NCI-H128 (cell line): ENCODE measurements at regions not wholly inside any gene's neighbourhood (a gene's known extent, or its start where the extent isn't known, plus 50 kb on each side); places are given as distances from the start of the nearest gene placed in this dataset.

Experiments
- DNase-seq: peaks from one replicate; lab custom pipeline; 2025; ENCODE audit not compliant: unreplicated experiment; lab: John Stamatoyannopoulos, UW

DNA sequence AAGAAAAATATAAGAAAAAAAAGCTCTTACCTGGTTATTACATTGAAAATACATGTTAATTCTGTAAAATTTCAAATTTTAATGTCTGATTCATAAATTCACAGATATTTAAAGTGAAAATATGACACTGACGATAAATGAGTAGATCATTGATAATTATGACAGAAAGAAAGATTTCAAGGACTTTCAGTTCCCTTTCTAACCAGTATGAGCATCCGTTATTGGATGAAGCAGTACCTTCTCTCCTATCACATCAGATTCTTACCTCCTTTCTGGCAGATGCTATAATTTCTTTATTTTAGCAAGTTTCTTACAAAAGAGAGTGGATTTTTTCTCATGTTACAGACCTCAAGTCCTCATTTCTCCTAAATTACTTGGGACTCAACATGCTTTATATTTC lies 847.3 kb downstream of the JRKL start:
- DNase-seq: no peak

DNA sequence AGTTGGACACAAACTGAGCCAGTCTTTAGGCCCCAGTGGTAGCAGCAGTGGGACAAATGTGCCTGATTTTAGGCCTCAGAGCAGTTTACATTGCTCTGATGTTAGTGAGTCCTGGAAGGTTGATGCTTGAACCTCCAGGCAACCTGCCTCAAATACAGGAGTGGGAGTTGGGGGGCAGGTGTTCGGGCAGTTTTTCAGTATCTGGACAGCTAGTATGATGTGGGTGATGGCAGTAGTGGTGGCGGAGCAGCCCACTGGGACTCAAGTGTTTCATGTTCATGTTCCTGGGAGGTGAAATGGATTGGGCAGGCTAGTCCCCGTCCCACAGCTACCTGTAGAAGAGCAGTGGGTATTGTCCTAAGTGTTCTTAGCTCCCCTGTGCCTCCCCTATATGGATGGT lies 857.8 kb downstream of the JRKL start:
- no peak for DNase-seq

DNA sequence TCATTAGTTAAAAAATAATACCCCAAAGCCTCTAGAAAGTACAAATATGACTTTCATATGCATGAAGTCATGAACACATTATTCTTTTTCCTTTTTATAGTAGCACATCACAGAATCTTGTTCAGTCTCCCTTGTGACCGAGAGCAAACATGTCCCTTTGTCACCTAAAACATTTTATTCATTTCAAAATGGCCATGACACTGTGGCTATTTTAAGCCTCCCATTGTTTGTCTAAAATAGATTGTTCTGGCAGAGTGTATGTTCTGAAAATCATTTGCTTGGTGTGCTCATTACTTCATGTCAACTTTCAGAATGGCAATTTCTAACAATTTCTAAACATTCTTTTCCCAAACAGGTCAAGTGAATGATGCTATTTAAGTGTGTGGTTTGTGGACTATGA lies 865.0 kb downstream of the JRKL start:
- DNase-seq: no peak

DNA sequence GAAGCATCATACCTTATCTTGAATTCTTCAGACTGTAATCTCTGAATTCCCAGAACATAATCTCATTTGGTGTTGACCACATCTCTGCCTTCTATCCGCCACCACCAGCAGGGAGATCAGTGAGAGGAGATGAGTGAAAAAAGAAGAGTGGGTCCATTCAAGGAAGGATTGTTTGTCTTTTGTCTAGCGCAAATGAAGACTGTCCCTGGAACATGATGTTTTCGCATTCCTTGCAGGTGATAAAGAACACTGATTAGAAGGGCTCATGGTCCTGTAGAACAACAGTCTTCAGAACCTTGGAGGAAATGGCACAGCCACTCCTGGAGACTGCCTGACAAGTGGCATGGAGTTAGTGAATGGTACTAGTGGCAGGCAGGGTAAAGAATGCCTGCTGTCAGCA lies 869.6 kb downstream of the JRKL start:
- no peak for DNase-seq

DNA sequence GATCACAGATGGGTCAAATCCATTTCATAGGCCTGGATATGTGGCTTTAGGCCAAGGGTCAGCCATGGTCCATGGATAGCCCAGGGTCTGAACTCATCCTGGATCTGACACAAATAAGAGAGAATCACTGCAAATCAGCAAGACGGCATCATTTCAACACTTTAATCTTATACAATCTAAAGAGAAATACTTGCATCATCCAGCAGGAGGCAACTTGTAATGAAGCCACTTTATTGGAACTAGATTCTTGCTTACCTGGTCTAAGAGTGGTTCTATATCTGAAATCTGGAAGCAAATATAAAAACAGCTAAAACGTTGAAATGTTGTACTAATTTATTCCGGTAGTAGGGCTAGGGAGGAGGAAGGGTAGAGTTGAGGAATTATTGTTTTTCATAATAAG lies 870.1 kb downstream of the JRKL start:
- no peak for DNase-seq

DNA sequence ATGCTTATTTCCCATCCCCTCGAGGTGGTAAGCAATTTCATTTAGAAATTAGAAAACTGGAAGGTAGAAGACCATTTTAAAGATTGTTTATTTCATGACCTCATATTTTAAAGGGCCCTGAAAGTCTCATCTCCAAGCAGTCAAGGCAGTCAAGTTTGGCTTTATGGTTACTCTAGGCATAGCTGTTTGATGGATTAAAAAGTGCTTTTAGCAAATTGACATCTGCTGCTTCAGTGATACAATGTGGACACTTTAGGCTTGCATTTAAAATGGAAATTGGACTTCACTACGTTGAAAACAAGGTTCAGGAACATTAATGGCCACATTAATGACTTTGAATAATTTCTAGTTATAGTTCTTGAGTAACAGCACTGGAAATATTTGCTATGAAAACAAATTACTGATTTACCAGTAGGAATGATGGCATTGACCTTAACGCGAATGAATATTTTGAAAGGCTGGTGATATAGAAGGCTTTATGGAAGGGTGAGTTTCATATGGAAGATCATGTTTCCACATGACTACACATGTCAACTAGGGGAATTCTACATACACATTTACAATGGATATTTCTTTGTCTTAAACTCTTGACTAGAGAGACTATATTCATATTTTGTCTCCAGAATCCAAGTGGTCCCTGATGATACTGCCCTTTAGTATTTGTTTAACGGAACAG lies 873.5 kb downstream of the JRKL start:
- DNase-seq: no peak

DNA sequence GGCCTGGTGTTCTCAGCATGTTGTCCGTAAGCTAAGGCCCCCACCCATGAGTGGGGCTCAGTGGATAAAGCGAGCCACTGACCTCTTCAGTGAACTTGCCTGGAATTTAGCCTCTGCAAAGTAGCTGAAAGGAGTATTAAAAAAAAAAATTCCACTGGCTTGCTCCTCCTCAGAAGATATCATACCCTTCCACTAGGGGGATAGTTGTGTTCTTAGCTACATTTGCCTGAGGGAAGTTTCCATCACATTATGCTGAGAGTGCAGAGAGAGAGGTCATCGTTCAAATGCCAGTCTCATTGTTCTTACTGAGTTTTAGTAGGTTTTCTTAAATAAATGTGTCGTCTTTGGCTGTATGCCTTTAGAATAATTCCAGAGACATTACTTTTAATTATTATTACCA lies 879.7 kb downstream of the JRKL start:
- no peak for DNase-seq

DNA sequence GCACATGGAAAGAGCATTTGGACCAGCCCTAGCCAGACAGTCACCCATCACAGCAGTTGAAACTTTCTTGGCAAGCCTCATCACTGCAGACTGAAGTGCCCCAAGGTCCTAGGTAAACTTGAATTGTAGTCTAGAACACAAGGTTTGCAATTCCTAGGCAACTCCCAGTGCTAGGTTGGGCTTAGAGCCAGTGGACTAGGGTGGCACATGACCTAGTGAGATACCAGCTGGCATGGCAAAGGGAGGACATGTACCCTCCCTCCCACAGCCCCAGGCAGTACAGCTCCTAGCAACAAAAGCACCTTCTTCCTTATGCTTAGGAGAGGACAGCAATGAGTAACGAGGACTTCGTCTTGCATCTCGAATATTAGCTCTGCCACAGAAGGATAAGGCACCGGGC lies 889.5 kb downstream of the JRKL start:
- no peak for DNase-seq

DNA sequence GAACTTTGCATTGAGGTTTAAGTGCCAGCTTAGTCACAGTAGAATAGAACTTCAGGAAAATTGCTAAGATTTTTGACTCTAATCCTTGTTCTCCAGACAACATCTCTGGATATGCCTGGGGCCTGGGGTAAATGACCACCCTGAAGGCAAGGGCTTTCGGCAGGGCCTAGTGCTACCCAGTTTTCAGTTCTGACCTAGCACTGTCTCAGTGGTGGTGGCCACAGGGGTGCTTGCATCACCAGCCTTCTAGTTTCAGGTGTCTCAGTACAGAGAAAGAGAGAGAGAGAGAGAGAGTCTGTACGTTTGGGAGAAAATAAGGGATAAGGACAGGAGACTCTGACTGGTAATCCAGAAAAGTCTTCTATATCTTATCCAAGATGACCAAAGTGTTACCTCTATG lies 890.5 kb downstream of the JRKL start:
- no peak for DNase-seq

DNA sequence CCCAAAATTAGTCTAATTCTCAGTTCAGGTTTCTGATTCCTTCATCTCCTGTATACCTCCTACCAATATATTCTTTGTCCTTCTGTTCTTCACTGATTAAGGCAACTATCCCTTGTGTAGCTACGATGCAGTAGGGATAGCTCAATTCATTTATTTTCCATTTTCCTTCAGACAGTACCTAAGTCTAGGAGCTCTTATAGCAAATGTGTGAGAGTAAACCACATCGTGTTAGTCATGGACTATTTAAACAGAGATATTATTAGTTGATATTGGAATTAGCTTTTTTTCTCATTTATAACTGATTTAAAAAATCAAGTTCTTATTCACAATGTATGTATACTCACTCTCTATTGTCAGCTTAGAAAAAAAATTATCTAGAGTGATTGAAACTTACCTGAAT lies 900.0 kb downstream of the JRKL start:
- no peak for DNase-seq

DNA sequence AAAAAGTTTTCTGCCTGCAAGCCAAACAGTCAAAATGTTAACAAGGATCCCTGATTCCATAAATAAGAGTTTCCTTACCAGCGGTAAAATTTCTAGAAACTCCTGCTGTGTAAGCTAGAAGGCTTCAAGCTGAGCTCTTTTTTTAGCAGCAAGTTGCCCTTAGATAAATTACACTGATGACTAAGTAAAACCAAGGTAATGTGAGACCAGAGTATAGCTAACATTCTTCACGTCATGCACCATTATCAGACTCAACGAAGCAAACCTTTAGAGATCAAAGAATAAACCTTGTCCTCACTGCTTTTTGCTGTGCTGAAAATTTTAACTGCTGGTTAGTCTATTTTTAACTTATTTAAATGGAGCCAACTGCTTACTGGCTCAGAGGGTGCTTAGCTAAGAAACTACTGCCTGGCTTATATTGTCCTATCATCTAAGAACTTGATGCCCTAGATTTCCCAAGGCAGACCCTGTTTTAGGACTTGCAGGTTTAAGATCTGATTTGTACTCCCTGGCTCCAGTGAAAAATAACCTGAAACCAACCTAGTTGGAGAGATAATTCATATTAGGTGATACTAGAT lies 900.7 kb downstream of the JRKL start:
- DNase-seq: no peak

DNA sequence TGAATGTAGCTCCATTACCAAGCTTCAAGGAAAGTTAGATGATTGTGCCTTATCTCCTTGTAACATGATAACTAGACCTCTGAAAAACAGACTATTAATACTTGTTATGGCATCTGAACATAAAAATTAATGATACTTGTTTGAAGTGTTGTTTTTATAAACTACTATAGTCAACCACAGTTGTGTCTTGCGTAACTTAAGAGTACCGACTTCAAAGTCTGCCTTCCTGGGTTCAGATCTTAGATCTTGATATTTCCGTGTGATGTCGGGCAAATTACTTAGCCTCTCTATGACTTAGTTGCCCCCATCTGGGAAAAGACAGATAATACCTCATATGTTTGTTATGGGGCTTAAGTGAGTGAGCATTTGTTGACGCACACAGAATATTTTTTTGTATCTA lies 906.5 kb downstream of the JRKL start:
- no peak for DNase-seq

DNA sequence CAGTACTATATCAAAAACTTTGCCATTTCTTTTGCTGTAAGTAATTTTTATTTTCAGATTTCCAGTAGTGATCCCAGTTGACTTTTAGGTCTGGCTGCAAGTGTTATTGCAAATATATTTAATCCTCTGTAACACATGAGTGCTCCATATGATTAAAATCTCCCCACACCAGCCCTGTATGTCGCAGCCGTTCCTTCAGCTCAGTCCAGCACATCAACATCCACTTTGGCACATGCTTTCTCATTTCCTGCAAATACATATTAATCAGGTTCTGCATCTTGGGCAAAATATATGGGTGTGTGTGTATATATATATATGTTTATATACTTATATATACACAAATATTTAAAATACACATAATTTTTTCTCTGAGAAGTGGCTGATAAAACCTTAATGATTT lies 919.5 kb downstream of the JRKL start:
- DNase-seq: no peak

DNA sequence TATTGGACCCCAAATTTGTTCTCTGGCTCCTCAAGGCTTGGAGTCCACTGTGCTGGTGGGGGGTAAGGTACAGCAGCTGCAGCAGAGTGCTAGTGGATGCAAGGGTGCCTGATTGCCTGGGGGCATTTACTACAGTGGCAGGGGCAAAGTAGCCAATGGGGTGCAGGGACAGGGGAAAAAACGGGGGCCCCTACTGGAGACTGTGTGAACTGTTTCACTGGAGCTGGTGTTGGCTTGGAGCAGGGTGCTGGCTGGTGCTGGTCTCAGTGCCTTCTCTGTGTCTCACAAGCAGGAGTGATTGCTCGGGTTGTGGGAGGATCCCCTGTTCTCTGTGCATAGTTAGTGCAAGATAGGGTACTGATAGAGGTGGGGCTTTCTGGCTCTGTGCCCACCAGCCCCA lies 935.9 kb downstream of the JRKL start:
- DNase-seq: no peak

DNA sequence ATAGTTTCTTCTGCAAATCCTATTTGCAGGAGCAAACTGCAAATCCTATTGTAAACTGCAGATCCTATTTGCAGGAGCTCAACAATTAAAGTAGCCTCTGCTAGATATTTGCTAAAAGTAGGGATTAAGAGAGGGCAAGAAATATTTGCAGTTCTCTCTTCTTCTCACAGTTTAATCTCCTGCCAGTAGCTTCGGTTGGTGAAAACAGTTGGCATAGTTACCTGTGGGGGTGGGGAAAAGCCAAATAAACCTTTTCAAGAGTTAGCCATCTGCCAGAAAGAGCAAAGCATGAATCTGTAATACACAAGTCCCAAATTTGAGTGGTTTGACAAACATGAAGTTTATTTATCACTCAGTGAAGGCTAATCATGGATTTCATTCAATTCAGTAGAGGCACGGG lies 942.5 kb downstream of the JRKL start:
- no peak for DNase-seq

DNA sequence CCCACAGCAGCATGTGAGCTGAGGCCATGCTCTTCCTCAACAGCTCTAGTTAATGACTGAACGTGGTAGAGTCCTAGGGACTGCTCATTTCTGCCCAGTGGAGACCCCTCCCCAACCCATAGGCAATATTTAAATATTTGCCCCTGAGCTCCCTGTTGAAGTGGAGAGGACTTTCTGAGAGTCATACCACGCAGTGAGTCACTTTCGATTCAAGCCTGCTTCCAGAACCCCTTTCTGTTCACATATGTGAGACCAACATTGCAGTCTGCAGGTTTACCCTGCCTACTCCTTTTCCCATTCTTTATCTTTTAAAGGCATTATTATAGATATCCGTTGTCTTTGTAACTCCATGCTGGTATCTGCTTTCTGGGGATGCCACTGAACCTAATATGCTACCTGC lies 946.3 kb downstream of the JRKL start:
- no peak for DNase-seq

DNA sequence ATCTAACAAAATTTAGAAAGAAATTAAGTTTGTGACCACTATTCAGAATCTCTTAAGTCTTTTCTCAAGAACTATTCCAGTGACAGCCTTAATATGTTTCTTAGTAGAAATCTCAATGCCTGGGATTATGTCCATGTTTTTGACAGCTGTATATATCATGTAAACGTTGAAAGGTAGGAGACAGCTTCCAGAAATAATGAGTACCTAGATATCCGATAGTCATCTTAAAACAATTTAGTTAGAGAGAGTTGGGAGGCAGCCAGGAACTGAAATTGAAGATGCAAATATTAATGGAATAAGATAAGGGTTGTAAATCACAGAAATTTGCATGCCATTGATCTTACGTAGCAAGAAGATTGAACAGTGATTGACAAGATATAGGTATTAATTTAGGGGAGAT lies 955.2 kb downstream of the JRKL start:
- no peak for DNase-seq

DNA sequence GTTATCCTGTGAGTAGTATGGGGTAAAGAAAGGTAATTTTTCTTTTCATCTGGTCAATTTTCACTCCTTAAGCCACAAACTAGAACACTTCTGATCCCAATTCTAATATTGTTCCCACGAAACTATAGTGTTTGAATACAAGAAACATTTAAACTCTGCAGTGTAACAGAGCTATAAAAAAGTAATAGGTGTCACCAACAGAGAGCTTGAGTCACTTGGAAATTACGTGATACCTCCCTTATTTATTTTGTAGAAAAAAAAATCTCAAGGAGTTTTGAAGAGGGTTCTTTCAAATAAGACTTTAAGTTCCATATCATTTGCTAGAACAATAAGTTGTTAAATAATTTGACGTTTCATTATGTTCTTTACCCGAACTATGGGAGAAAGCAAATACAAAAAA lies 959.4 kb downstream of the JRKL start:
- no peak for DNase-seq

DNA sequence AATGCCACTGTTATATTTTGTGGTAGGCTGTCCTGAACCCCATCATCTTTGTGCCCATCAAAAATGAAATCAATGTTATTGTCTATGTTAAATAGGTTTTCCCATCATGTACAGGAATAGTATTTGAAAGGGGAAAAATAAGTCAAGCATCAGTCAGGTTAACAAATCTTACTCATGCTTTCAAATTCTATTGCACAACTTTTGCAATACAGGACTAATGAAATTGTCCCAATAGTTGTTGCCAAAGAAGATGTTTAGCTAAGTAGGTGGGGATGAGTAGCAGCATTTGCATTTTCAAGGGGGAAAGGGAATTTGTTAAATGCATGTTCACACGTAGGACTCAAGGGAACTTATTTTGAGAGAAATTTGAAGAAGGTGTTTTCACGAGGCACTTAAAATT lies 962.1 kb downstream of the JRKL start:
- no peak for DNase-seq

DNA sequence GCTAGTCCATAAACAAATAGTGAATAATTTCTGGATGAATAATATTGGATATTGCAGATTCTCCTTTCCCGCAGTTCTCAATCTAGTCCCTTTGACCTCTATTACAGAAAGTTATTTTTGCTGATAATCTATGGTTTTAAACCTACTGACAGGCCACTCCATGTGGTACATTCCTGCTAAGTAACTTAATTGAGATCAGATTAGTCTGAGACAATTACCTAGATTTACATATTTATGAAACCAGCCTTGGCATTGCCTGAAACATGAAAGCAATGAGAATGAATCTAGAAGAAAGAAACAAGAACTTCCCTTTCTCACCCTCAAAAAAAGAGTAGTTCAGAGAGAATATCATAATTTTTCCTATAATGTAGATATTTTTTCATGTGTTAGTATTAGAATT lies 964.2 kb downstream of the JRKL start:
- DNase-seq: no peak

DNA sequence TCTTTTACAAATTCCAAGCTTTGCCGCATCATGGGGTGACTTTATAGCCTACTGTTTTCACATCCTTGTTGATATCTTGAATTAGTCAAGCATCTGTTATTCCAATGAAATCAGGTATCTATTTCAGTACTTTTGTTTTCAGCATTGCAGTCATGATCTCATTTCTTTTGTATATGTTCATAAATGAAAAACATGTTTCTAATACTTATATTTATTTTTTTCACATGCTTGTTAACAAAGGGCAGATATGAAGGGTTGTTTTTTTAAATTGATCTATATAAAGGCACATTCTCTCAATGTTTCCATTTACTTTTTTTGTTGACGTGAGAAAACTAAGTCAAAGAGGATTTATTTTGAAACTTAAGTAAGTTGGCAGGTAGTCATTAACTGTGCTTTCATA lies 964.8 kb downstream of the JRKL start:
- no peak for DNase-seq

DNA sequence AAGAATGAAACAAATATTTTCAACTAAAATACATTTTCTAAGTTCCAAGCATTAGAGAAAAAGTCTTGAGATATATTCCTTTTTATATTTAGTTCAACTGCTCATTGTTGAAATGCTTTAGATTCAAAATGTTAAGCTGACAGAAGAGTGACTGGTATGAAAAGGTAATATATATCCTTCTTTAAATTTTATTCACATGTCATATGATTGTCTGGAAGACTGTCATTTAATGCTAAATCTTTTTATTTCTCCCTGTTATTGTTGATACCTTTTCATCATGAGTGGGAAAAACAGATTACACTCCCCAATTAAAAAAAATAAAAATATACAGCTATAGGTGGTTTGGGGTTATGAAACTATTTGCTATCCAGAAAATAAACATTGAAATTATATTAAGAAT lies 965.4 kb downstream of the JRKL start:
- no peak for DNase-seq

DNA sequence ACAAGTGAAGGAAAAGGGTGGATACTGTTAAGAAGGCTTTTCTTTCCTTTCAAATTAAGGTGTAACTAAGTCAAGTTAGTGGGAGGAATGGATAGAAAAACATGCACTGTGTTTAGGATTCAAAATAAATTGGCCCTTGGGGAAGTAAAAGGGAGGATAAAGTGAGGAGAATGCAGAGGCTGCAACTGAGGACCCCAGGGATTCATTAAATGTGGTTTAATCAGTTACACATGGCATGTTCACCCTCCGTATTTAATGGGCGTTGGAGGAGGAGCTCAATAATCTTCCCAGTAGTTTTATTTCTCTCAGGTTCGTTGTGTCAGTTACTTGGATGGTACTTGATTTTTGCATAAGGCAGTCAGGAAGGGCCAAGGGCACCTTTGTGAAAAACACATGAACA lies 966.3 kb downstream of the JRKL start:
- no peak for DNase-seq
